ENCODE measurements at regions not wholly inside any gene's neighbourhood (a gene's known extent, or its start where the extent isn't known, plus 50 kb on each side); places are given as distances from the start of the nearest gene placed in this dataset.

- H3K4me2 ChIP-seq (ENCODE audit: low read depth, low read length, poor library complexity, severe bottlenecking), result no peak overlapping the region
- H4K20me1 ChIP-seq (ENCODE audit: low read depth, low read length), result no peaks in the 10 kb centered on the region
- H3K79me2 ChIP-seq (ENCODE audit: insufficient read depth, low read length), result no peaks in the 10 kb centered on the region
- H3K27ac ChIP-seq (ENCODE audit: low read depth, low read length), result no peak overlapping the region
- no peak overlapping the region for H2AFZ ChIP-seq (ENCODE audit: low read depth, low read length, severe bottlenecking)
- no peaks in the 10 kb centered on the region for H3K36me3 ChIP-seq (ENCODE audit: low read length)
- no peaks in the 10 kb centered on the region for H3K27me3 ChIP-seq (ENCODE audit: low read length)
- H3K9me2 ChIP-seq (replicated peaks; ENCODE audit: insufficient read depth, low read length), result no peaks in the 10 kb centered on the region
- TF ChIP-seq CTCF (IDR thresholded peaks at IDR 0.05; ENCODE audit: insufficient read depth, low read length, poor library complexity, severe bottlenecking) (no peak), EZH2phosphoT487 (conservative IDR thresholded peaks at IDR 0.05; ENCODE audit: low read length) (no peak)
- no peak overlapping the region for H3K9ac ChIP-seq (ENCODE audit: low read length)
- H3F3A ChIP-seq (ENCODE audit: insufficient read depth), result no peaks in the 10 kb centered on the region
- 0 out of 2 replicates have a peak, but pooled peaks cover 4% of the 10 kb centered on the region for H3K9me3 ChIP-seq (ENCODE audit: insufficient read depth, low read length)
- no peak overlapping the region for H3K4me3 ChIP-seq (ENCODE audit: insufficient read depth, low read length, poor library complexity, severe bottlenecking)
These were observed 451.1 kb downstream of the PPARGC1A start for GRCh38 chr4:23438764-23439163.

- no peak overlapping the region for H3K4me3 ChIP-seq (ENCODE audit: insufficient read depth, low read length, poor library complexity, severe bottlenecking)
- H3K9me3 ChIP-seq (ENCODE audit: insufficient read depth, low read length), result no peaks in the 10 kb centered on the region
- H3K27ac ChIP-seq (ENCODE audit: low read depth, low read length), result no peak overlapping the region
- no peak for TF ChIP-seq EZH2phosphoT487 (conservative IDR thresholded peaks at IDR 0.05; ENCODE audit: low read length)
- no peak for TF ChIP-seq CTCF (IDR thresholded peaks at IDR 0.05; ENCODE audit: insufficient read depth, low read length, poor library complexity, severe bottlenecking)
- H3K36me3 ChIP-seq (ENCODE audit: low read length), result no peaks in the 10 kb centered on the region
- H3K4me2 ChIP-seq (ENCODE audit: low read depth, low read length, poor library complexity, severe bottlenecking), result no peak overlapping the region
- no peaks in the 10 kb centered on the region for H3F3A ChIP-seq (ENCODE audit: insufficient read depth)
- no peaks in the 10 kb centered on the region for H4K20me1 ChIP-seq (ENCODE audit: low read depth, low read length)
- no peaks in the 10 kb centered on the region for H3K27me3 ChIP-seq (ENCODE audit: low read length)
- H2AFZ ChIP-seq (ENCODE audit: low read depth, low read length, severe bottlenecking), result no peak overlapping the region
- no peak overlapping the region for H3K9ac ChIP-seq (ENCODE audit: low read length)
- no peaks in the 10 kb centered on the region for H3K79me2 ChIP-seq (ENCODE audit: insufficient read depth, low read length)
- H3K9me2 ChIP-seq (replicated peaks; ENCODE audit: insufficient read depth, low read length), result no peaks in the 10 kb centered on the region
These were observed 460.4 kb downstream of the PPARGC1A start for GRCh38 chr4:23429497-23429896.

- Histone ChIP-seq H4K20me1 (ENCODE audit: low read depth, low read length) (no peaks in the 10 kb centered on the region), H3F3A (ENCODE audit: insufficient read depth) (no peaks in the 10 kb centered on the region), H3K9me2 (replicated peaks; ENCODE audit: insufficient read depth, low read length) (no peaks in the 10 kb centered on the region), H3K4me2 (ENCODE audit: low read depth, low read length, poor library complexity, severe bottlenecking) (no peak overlapping the region), H2AFZ (ENCODE audit: low read depth, low read length, severe bottlenecking) (no peak overlapping the region), H3K4me3 (ENCODE audit: insufficient read depth, low read length, poor library complexity, severe bottlenecking) (no peak overlapping the region), H3K79me2 (ENCODE audit: insufficient read depth, low read length) (no peaks in the 10 kb centered on the region), H3K9me3 (ENCODE audit: insufficient read depth, low read length) (no peaks in the 10 kb centered on the region), H3K36me3 (ENCODE audit: low read length) (no peaks in the 10 kb centered on the region), H3K27ac (ENCODE audit: low read depth, low read length) (no peak overlapping the region), H3K27me3 (ENCODE audit: low read length) (no peaks in the 10 kb centered on the region), H3K9ac (ENCODE audit: low read length) (no peak overlapping the region)
- no peak for TF ChIP-seq EZH2phosphoT487 (conservative IDR thresholded peaks at IDR 0.05; ENCODE audit: low read length)
- no peak for TF ChIP-seq CTCF (IDR thresholded peaks at IDR 0.05; ENCODE audit: insufficient read depth, low read length, poor library complexity, severe bottlenecking)
These were observed 464.3 kb downstream of the PPARGC1A start for GRCh38 chr4:23425570-23425969.

Data from SU-DHL-6 (cell line).